ENCODE measurements at regions not wholly inside any gene's neighbourhood (a gene's known extent, or its start where the extent isn't known, plus 50 kb on each side); places are given as distances from the start of the nearest gene placed in this dataset.

GRCh38 chr18:42527766-42528165 is 572.7 kb downstream of the PIK3C3 start:
- no peak for TF ChIP-seq REST (IDR thresholded peaks at IDR 0.05)
- no peak for TF ChIP-seq CTCF (IDR thresholded peaks at IDR 0.05)
